ENCODE measurements at regions not wholly inside any gene's neighbourhood (a gene's known extent, or its start where the extent isn't known, plus 50 kb on each side); places are given as distances from the start of the nearest gene placed in this dataset.

GRCh38 chr5:173830421-173830820, 57.7 kb upstream of the CPEB4 start:
- ATAC-seq (replicated peaks) (no peak), DNase-seq (no peak)
- H3K9me3 Mint-ChIP-seq, result peaks cover 0 to 5% of the 10 kb centered on the region in 2 donors
- no peaks in the 10 kb centered on the region for H3K36me3 Mint-ChIP-seq (ENCODE audit: insufficient read depth)
- H3K27ac Mint-ChIP-seq, result no peak overlapping the region
- H3K4me3 Mint-ChIP-seq, result no peak overlapping the region
- H3K4me1 Mint-ChIP-seq (ENCODE audit: low read depth in 2 of 2), result no peaks in the 10 kb centered on the region
- peaks cover 0 to 18% of the 10 kb centered on the region in 2 donors for H3K27me3 Mint-ChIP-seq

GRCh38 chr5:173831196-173831914, 56.8 kb upstream of the CPEB4 start:
- H3K9me3 Mint-ChIP-seq, result peaks cover 0 to 5% of the 10 kb centered on the region in 2 donors

GRCh38 chr5:173832386-173832785, 55.8 kb upstream of the CPEB4 start:
- Mint-ChIP-seq H3K27ac (no peak overlapping the region), H3K4me3 (no peak overlapping the region), H3K36me3 (ENCODE audit: insufficient read depth) (no peaks in the 10 kb centered on the region), H3K4me1 (ENCODE audit: low read depth in 2 of 2) (no peaks in the 10 kb centered on the region), H3K9me3 (peaks cover 0 to 5% of the 10 kb centered on the region in 2 donors), H3K27me3 (peaks cover 5 to 18% of the 10 kb centered on the region in 2 donors)
- ATAC-seq (replicated peaks), result no peak
- DNase-seq, result no peak

More at GRCh38 chr5:173831196-173831914, 56.8 kb upstream of the CPEB4 start:
- peaks cover 0 to 18% of the 10 kb centered on the region in 2 donors for H3K27me3 Mint-ChIP-seq
- no peak for DNase-seq
- H3K27ac Mint-ChIP-seq, result no peak overlapping the region
- H3K4me1 Mint-ChIP-seq (ENCODE audit: low read depth in 2 of 2), result no peaks in the 10 kb centered on the region
- no peaks in the 10 kb centered on the region for H3K36me3 Mint-ChIP-seq (ENCODE audit: insufficient read depth)
- H3K4me3 Mint-ChIP-seq, result no peak overlapping the region
- no peak for ATAC-seq (replicated peaks)

- DNase-seq (no peak), ATAC-seq (replicated peaks) (no peak)
- Mint-ChIP-seq H3K27ac (no peak overlapping the region), H3K9me3 (no peaks in the 10 kb centered on the region), H3K27me3 (peaks cover 8 to 12% of the 10 kb centered on the region in 2 donors), H3K4me1 (ENCODE audit: low read depth in 2 of 2) (no peaks in the 10 kb centered on the region), H3K4me3 (no peak overlapping the region), H3K36me3 (ENCODE audit: insufficient read depth) (no peaks in the 10 kb centered on the region)
Measured at GRCh38 chr5:173833196-173833985, 54.8 kb upstream of the CPEB4 start.

- Mint-ChIP-seq H3K4me3 (no peak overlapping the region), H3K27me3 (peaks cover 4 to 8% of the 10 kb centered on the region in 2 donors)
Measured at GRCh38 chr5:173834071-173834771, 53.9 kb upstream of the CPEB4 start.

GRCh38 chr5:173835131-173835530, 53.0 kb upstream of the CPEB4 start:
- H3K9me3 Mint-ChIP-seq, result no peaks in the 10 kb centered on the region
- no peaks in the 10 kb centered on the region for H3K4me1 Mint-ChIP-seq (ENCODE audit: low read depth in 2 of 2)

More at GRCh38 chr5:173834071-173834771, 53.9 kb upstream of the CPEB4 start:
- no peaks in the 10 kb centered on the region for H3K9me3 Mint-ChIP-seq
- no peaks in the 10 kb centered on the region for H3K4me1 Mint-ChIP-seq (ENCODE audit: low read depth in 2 of 2)
- no peak for DNase-seq
- H3K36me3 Mint-ChIP-seq (ENCODE audit: insufficient read depth), result no peaks in the 10 kb centered on the region
- ATAC-seq (replicated peaks), result no peak
- H3K27ac Mint-ChIP-seq, result no peak overlapping the region

GRCh38 chr5:173835661-173836060, 52.5 kb upstream of the CPEB4 start:
- Mint-ChIP-seq H3K4me3 (no peak overlapping the region), H3K4me1 (ENCODE audit: low read depth in 2 of 2) (no peaks in the 10 kb centered on the region), H3K9me3 (no peaks in the 10 kb centered on the region), H3K27me3 (peaks cover 0 to 8% of the 10 kb centered on the region in 2 donors), H3K36me3 (ENCODE audit: insufficient read depth) (no peaks in the 10 kb centered on the region), H3K27ac (no peak overlapping the region)
- no peak for ATAC-seq (replicated peaks)
- DNase-seq, result no peak

More at GRCh38 chr5:173835131-173835530, 53.0 kb upstream of the CPEB4 start:
- Mint-ChIP-seq H3K4me3 (no peak overlapping the region), H3K36me3 (ENCODE audit: insufficient read depth) (no peaks in the 10 kb centered on the region), H3K27me3 (peaks cover 0 to 8% of the 10 kb centered on the region in 2 donors), H3K27ac (no peak overlapping the region)
- ATAC-seq (replicated peaks) (no peak), DNase-seq (no peak)

GRCh38 chr5:173837654-173838053, 50.5 kb upstream of the CPEB4 start:
- Mint-ChIP-seq H3K4me1 (ENCODE audit: low read depth in 2 of 2) (no peaks in the 10 kb centered on the region), H3K27me3 (peaks cover 0 to 8% of the 10 kb centered on the region in 2 donors), H3K27ac (no peak overlapping the region), H3K4me3 (no peak overlapping the region), H3K36me3 (ENCODE audit: insufficient read depth) (no peaks in the 10 kb centered on the region), H3K9me3 (no peaks in the 10 kb centered on the region)
- ATAC-seq (replicated peaks) (no peak), DNase-seq (no peak)
